AG08395 (cell line): ENCODE measurements at regions not wholly inside any gene's neighbourhood (a gene's known extent, or its start where the extent isn't known, plus 50 kb on each side); places are given as distances from the start of the nearest gene placed in this dataset.

ENCODE experiments used
- DNase-seq: peaks from one replicate; pipeline ENCODE4 v3.0.0; 2012; ENCODE audit warnings: mixed read lengths, low spot score

- no peak for DNase-seq
Observed at GRCh38 chr5:167143716-167144115, 1147.7 kb upstream of the WWC1 start.

GRCh38 chr5:167145841-167146240 is 1145.6 kb upstream of the WWC1 start:
- no peak for DNase-seq

GRCh38 chr5:167147879-167148278 is 1143.6 kb upstream of the WWC1 start:
- no peak for DNase-seq

- DNase-seq, result no peak
Observed at GRCh38 chr5:167150661-167151060, 1140.8 kb upstream of the WWC1 start.

- no peak for DNase-seq
Observed at GRCh38 chr5:167152561-167152960, 1138.9 kb upstream of the WWC1 start.

GRCh38 chr5:167155387-167156005 is 1135.9 kb upstream of the WWC1 start:
- DNase-seq, result no peak

GRCh38 chr5:167156446-167156845 is 1135.0 kb upstream of the WWC1 start:
- DNase-seq, result no peak

- DNase-seq, result no peak
Observed at GRCh38 chr5:167158588-167158987, 1132.9 kb upstream of the WWC1 start.

GRCh38 chr5:167160388-167160787 is 1131.1 kb upstream of the WWC1 start:
- no peak for DNase-seq

- DNase-seq, result no peak
Observed at GRCh38 chr5:167166696-167167095, 1124.7 kb upstream of the WWC1 start.

- DNase-seq, result no peak
Observed at GRCh38 chr5:167167191-167167795, 1124.2 kb upstream of the WWC1 start.

- no peak for DNase-seq
Observed at GRCh38 chr5:167168971-167169370, 1122.5 kb upstream of the WWC1 start.

GRCh38 chr5:167171056-167171455 is 1120.4 kb upstream of the WWC1 start:
- no peak for DNase-seq

- DNase-seq, result no peak
Observed at GRCh38 chr5:167177736-167178135, 1113.7 kb upstream of the WWC1 start.

- no peak for DNase-seq
Observed at GRCh38 chr5:167180906-167181305, 1110.5 kb upstream of the WWC1 start.

GRCh38 chr5:167205881-167206280 is 1085.6 kb upstream of the WWC1 start:
- no peak for DNase-seq

- DNase-seq, result peak; percentile 25
Observed at GRCh38 chr5:167207081-167207480, 1084.4 kb upstream of the WWC1 start.

- DNase-seq, result no peak
Observed at GRCh38 chr5:167208911-167209310, 1082.5 kb upstream of the WWC1 start.

GRCh38 chr5:167217097-167217743 is 1074.2 kb upstream of the WWC1 start:
- DNase-seq, result no peak

- no peak for DNase-seq
Observed at GRCh38 chr5:167219298-167219697, 1072.1 kb upstream of the WWC1 start.

- no peak for DNase-seq
Observed at GRCh38 chr5:167226386-167226785, 1065.1 kb upstream of the WWC1 start.

- DNase-seq, result no peak
Observed at GRCh38 chr5:167228134-167228533, 1063.3 kb upstream of the WWC1 start.

GRCh38 chr5:167229751-167230150 is 1061.7 kb upstream of the WWC1 start:
- DNase-seq, result no peak

- DNase-seq, result no peak
Observed at GRCh38 chr5:167230414-167230813, 1061.0 kb upstream of the WWC1 start.
